GM21825 (cell line): ENCODE measurements at regions not wholly inside any gene's neighbourhood (a gene's known extent, or its start where the extent isn't known, plus 50 kb on each side); places are given as distances from the start of the nearest gene placed in this dataset.
"Not testable (repeated sequence)": the region's sequence is repeated elsewhere in the genome, so short reads cannot be mapped to it uniquely, and the experiment has no call there.

Experiments used
- ATAC-seq: cut with Tn5 transposase; IDR thresholded peaks from one replicate; pipeline ENCODE4 v1.9.1; 2021; ENCODE audit warnings: mild to moderate bottlenecking, moderate library complexity; ENCODE audit not compliant: unreplicated experiment

- no peak for ATAC-seq
Measured at GRCh38 chr7:131653418-131654248, 97.2 kb upstream of the PODXL start.

DNA sequence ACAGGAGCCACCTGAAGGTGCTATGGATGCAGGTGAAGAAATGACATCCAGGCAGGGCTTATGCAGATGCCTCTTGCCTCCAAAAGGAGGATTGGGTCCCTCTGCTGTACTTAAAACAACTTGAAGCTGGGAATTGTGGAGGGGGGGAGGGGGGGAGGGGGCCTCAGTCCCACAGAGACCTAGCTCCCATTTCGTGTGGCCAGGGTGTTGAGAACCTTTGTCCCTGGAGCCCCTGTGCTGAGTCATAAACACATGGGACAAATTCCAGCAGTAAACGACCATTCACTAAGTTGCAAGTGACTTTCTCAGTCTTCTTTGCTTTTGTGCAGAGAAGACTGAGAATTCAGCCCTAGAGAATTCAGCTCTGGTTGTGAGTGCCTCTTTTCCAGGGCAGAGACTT, 96.5 kb upstream of the PODXL start:
- no peak for ATAC-seq

DNA sequence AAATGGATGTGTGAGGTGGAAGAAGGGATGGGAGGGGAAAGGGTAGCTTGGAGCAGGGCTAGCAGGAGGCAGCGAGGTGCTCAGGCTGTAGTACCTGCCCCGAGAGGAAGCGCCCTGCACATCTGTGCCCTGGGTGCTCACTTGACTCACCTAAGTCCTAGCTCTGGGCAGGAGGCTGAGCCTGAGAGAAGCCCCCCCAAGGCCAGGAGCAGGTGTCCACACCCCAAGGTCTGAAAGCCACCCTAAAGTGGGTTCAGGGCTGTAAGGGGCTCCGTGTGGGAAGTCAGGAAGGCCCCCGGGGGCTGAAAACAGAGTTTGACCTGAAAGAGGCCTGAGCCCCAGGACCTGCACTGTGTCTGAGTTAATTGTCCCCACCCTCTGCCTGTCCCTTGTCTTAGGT, 95.8 kb upstream of the PODXL start:
- ATAC-seq: no peak

DNA sequence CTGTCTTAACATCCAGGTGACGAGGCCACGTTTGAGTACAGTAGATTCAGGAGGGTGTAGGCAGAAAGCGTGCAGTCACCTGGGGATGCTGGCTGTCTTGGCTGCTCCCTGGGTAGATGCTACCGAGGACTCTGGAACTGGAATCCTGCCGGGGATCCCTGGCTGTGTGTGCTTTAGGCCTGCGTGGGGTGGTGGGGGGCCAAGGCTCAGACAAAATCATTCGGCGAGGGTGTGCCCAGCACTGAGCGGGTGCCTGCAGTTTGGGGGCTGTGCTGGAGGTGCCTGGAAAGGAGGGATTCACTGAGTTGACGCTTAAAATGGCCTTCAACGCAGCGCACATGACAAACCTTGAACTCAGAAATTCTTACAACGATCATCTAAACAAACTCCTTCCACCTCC, 93.5 kb upstream of the PODXL start:
- ATAC-seq: no peak

DNA sequence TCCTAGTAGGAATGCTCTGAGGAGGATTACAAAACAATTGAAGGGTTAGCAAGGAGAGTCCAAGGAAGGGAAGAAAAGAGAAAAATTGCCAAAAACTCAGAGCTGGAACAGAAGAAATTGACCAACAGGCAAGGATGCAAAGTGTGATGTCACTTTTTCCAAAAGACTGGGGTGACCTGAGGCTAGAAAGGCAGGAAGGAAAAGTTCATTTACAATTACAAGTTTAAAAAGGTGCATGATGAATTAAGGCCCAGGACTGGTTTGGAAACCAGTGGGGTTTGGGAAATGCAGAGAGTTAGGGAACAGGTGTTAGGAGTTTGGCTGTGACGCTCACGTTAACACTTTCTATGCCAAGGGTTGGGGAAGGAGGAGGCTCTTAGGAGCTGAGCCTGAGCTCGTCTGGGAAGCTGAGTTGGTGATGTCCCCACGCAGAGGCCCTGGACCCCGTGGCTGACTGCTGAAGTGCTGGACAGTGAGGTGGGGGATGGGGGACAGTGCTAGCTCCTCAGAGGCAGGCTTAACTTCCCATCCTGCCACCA, 92.6 kb upstream of the PODXL start:
- no peak for ATAC-seq

DNA sequence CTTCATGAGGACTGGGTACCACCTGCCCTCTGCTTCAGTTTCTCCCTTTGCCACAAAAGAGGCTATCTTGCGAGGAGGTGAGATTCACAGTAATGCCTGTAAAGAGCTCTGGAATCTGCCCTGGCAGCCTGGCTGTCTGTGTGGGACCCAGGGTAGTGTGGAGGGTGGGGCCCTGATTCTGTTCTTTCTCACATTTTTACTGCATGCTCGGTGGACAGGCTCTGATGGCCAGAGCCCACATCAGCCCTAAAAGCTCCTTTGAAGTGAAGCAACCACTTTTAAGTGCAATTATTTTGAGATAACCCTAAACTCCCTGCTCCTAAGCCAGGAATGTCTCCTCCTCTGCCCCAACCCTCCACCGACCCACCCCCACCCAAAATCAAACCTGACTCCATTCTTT, 92.1 kb upstream of the PODXL start:
- no peak for ATAC-seq

DNA sequence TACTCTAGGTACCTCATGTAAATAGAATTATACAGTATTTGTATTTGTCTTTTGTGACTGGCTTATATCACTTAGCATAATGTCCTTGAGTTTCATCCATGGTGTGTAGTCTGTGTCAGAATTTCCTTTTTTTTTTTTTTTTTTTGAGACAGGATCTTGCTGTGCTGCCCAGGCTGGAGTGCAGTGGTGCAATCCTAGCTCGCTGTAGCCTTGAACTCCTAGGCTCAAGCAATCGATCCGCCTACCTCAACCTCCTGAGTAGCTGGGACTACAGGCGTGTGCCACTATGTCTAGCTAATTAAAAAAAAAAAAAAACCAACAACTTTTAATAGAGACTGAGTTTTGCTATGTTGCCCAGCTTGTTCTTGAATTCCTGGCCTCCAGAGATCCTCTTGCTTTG, 89.8 kb upstream of the PODXL start:
- ATAC-seq: no peak

- ATAC-seq: no peak
Measured at GRCh38 chr7:131642429-131642828, 86.0 kb upstream of the PODXL start.

DNA sequence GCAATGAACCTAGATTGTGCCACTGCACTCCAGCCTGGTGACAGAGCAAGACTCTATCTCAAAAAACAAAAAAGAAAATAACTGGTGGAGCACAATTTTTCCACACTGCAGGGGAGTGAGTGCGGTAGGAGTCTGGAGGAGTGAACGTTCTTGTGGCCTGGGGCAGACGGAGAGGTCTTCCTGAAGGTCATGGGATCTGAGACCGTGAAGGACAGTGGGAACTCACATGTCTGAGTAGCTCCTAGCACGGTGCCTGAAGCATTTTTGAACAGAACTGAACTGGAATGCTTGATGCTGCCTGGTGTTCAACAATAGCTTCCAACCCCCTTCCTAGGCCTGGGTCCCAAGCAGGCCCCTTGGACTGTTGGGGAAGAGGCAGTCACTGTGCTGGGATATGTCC, 84.3 kb upstream of the PODXL start:
- no peak for ATAC-seq

DNA sequence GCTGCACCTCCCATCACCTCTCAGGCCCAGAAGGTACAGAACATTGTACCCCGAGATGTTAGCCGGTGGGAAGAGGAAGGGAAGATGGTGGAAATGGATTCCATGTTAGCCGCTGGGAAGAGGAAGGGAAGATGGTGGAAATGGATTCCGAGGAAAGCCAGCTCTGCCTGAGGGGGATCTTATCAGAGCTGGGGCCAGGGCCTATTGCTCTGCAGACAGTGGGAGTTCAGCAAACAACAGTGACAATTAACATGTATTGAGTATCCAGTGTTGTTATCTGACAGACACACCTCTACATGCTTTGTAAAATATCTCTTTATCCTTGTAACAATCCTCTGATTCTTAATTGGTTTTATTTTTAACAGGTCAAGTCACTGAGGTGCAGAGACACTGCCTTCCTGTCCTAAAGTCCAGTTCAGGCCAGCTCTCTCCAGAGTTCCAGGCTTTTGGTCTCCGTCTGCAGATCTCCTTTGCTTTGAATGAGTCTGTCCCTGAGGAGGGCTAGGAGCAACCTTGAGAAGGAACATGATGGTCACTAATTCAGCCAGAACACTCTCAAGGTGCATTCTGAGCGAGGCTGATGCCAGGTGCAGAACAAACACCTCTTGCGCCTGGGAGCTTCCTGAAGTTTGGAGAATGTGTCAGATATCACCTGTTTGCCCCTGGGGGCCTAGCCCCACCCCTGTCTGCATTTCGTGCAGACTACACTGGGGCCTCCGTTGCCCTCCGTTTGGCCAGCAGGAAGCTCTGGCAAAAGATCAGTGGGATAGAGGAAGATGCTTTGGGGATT, 82.4 kb upstream of the PODXL start:
- ATAC-seq: no peak

DNA sequence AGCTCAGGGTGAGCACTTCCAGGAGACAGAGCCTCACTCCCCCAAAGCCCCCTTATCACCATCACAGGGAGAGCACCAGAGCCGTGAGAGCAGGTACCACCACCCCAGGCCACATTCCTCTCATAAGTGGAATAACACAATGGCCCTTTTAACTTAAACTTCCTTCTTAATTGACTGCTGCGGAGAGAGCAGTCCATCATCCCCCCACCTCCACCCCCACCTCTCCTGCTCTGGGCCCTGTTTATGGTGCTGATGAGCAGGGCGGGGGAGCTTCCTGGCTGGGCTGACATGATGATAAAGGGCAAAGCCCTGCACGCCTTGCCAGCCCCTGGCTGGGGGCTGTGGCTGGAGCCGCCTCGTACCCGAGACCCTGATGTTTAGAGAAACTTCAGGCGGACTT, 81.4 kb upstream of the PODXL start:
- no peak for ATAC-seq

DNA sequence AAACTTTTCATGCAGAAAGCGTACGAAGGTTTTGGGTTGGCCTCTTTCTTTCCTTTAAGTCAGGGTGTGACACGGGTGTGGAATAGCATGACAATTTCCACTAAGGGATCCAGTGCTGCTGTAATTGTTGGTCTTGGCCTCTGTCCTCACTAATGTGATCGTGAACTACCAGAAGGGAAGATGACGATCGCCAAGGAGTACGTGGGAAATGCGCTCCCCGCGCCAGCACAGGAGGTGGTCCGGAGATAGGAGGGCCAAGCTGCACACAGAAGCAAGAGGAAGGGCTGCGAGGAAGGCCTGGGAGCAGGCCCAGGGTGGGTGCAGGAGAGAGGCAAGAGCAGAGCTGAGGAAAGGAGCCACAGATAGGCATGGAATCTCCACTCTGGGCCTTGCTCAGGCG, 79.7 kb upstream of the PODXL start:
- ATAC-seq: no peak

GRCh38 chr7:131634197-131634596, 77.8 kb upstream of the PODXL start:
- ATAC-seq: not testable (repeated sequence)

- no peak for ATAC-seq
Measured at GRCh38 chr7:131633342-131633843, 77.0 kb upstream of the PODXL start.

GRCh38 chr7:131630427-131630826, 74.0 kb upstream of the PODXL start:
- no peak for ATAC-seq

GRCh38 chr7:131629217-131629882, 72.9 kb upstream of the PODXL start:
- no peak for ATAC-seq

DNA sequence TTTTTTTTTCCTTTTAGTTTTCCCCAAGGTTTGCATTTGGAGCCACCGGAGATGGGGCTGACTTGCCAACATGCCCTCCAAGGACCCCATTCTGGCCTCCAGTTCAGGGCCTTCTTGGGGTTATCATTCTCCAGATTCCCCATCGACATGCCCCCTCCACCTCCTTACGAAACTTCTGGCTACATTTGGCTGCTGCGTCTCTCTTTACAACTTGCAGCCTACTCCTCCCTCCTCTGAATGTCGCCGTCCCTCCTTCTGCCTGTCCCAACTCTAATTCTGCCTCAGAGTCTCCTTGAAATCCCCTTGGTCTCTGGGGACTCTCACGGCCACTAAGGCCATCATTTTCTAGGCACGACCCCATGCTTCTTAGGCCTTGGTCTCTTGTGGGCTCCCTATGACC, 72.2 kb upstream of the PODXL start:
- no peak for ATAC-seq

GRCh38 chr7:131627735-131628190, 71.3 kb upstream of the PODXL start:
- no peak for ATAC-seq

- no peak for ATAC-seq
Measured at GRCh38 chr7:131626643-131627042, 70.2 kb upstream of the PODXL start.

DNA sequence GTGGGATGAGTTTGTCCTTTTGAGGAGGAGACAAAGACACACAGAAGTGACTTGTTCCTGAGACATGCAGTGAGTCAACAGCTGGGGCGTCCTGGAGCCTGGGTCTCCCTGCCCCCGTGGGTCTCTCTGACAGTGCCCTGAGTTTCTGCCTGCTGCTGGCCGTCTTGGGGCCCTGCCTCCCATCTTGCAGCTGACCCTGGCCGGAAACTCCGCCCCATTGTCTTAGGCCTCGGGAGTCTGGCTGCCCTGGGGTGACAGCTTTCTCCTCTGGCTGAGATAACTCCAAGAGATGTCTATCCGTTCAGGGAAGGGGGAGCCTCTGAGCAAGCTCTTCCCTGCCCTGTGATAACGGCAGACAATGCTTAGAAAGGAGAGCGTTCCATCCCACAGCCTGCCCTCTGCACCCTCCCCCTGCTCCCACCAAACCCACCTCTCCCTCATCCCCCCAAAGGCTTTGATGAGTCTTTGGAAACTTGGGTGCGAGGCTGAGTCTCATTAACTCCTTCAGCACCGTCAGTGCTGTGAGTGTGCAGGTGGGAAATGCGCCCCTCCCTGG, 69.5 kb upstream of the PODXL start:
- ATAC-seq: no peak

DNA sequence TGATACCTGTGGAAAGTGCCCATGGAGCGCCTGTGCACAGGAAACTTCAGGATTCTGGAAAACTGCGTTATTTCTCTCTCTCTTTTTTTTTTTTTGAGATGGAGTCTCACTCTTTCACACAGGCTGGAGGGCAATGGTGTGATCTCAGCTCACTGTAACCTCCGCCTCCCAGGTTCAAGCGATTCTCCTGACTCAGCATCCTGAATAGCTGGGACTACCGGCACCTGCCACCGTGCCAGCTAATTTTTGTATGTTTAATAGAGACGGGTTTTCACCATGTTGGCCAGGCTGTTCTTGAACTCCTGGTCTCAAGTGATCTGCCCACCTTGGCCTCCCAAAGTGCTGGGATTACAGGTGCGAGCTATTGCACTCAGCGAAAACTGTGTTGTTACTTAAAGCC, 68.9 kb upstream of the PODXL start:
- ATAC-seq: not testable (repeated sequence)
